HG03139 (cell line): ENCODE measurements at regions not wholly inside any gene's neighbourhood (a gene's known extent, or its start where the extent isn't known, plus 50 kb on each side); places are given as distances from the start of the nearest gene placed in this dataset.

ENCODE experiments used
- ATAC-seq: cut with Tn5 transposase; IDR thresholded peaks from one replicate; pipeline ENCODE4 v1.9.1; 2021; ENCODE audit not compliant: unreplicated experiment

- ATAC-seq = no peak
Measured at GRCh38 chr3:159798951-159799350, 189.7 kb upstream of the IL12A start.

- ATAC-seq = no peak
Measured at GRCh38 chr3:159800434-159801155, 188.0 kb upstream of the IL12A start.

- ATAC-seq = no peak
Measured at GRCh38 chr3:159802864-159803263, 185.8 kb upstream of the IL12A start.

GRCh38 chr3:159803459-159803858 lies 185.2 kb upstream of the IL12A start:
- ATAC-seq = no peak

GRCh38 chr3:159804726-159805410 lies 183.8 kb upstream of the IL12A start:
- ATAC-seq = peak; percentile 97

- ATAC-seq = no peak
Measured at GRCh38 chr3:159805411-159805772, 183.2 kb upstream of the IL12A start.

GRCh38 chr3:159806412-159806811 lies 182.2 kb upstream of the IL12A start:
- ATAC-seq = no peak

GRCh38 chr3:159807137-159808040 lies 181.2 kb upstream of the IL12A start:
- no peak for ATAC-seq

GRCh38 chr3:159813822-159814531 lies 174.7 kb upstream of the IL12A start:
- ATAC-seq = no peak

- no peak for ATAC-seq
Measured at GRCh38 chr3:159816512-159816911, 172.1 kb upstream of the IL12A start.

GRCh38 chr3:159817126-159817525 lies 171.5 kb upstream of the IL12A start:
- ATAC-seq = no peak

GRCh38 chr3:159817571-159817970 lies 171.1 kb upstream of the IL12A start:
- ATAC-seq = no peak

GRCh38 chr3:159818399-159818798 lies 170.2 kb upstream of the IL12A start:
- ATAC-seq = no peak

GRCh38 chr3:159818997-159819500 lies 169.6 kb upstream of the IL12A start:
- ATAC-seq = no peak

- ATAC-seq = no peak
Measured at GRCh38 chr3:159819676-159820075, 169.0 kb upstream of the IL12A start.

GRCh38 chr3:159821110-159821509 lies 167.5 kb upstream of the IL12A start:
- ATAC-seq = no peak

- no peak for ATAC-seq
Measured at GRCh38 chr3:159821736-159822135, 166.9 kb upstream of the IL12A start.

GRCh38 chr3:159823780-159824179 lies 164.9 kb upstream of the IL12A start:
- ATAC-seq = no peak

- ATAC-seq = no peak
Measured at GRCh38 chr3:159824333-159824732, 164.3 kb upstream of the IL12A start.

GRCh38 chr3:159825216-159825854 lies 163.3 kb upstream of the IL12A start:
- no peak for ATAC-seq
